ENCODE measurements at regions not wholly inside any gene's neighbourhood (a gene's known extent, or its start where the extent isn't known, plus 50 kb on each side); places are given as distances from the start of the nearest gene placed in this dataset.

GRCh38 chr7:91473619-91474018 lies 209.4 kb downstream of the FZD1 start:
- ChIA-PET CTCF (ENCODE audit: low intra/inter-chr PET ratio) (no interaction called here), POLR2A (no interaction called here)
- H3K9ac ChIP-seq (ENCODE audit: insufficient read depth in 1 of 2, low read depth in 2 of 2, low read length in 2 of 2), result no peak overlapping the region
- 0% methylated on average over 1 of the region's 1 CpG for WGBS (ENCODE audit: insufficient coverage, low coverage, missing lambda C conversion rate)
- no peaks in the 10 kb centered on the region for H3K9me1 ChIP-seq (ENCODE audit: control insufficient read depth, insufficient read depth, low read length)
- H4K20me1 ChIP-seq (replicated peaks; ENCODE audit: control insufficient read depth, insufficient read depth, low read length), result no peaks in the 10 kb centered on the region
- H2AFZ ChIP-seq (ENCODE audit: low read depth, low read length), result no peak overlapping the region
- ATAC-seq (no peak), DNase-seq (ENCODE audit: extremely low read depth in 1 of 4, low spot score in 3 of 4) (no peak), FAIRE-seq (no peak)
- in situ Hi-C loops (cut with MboI), result no loop called here
- H3K4me2 ChIP-seq (ENCODE audit: insufficient read depth, low read length), result no peak overlapping the region
- H3K79me2 ChIP-seq (ENCODE audit: control insufficient read depth, insufficient read depth, low read length), result no peaks in the 10 kb centered on the region
- H3K27ac ChIP-seq (ENCODE audit: extremely low read depth, low read depth, low read length), result no peak overlapping the region
- no peak overlapping the region for H3K4me3 ChIP-seq
- H3K4me1 ChIP-seq (replicated peaks in 1 of 2; ENCODE audit: control insufficient read depth in 2 of 2, insufficient read depth in 2 of 2, low read length in 2 of 2), result no peaks in the 10 kb centered on the region
- BruUV-seq (replicated peaks), result no TSS peak
- H3K36me3 ChIP-seq (ENCODE audit: control insufficient read depth, insufficient read depth, low read length), result no peaks in the 10 kb centered on the region
- no peaks in the 10 kb centered on the region; the same call in 1 of the 2 replicates for H3K9me3 ChIP-seq (replicated peaks; ENCODE audit: control insufficient read depth, insufficient read depth, low read depth, low read length)
- TF ChIP-seq, protein P1, sequence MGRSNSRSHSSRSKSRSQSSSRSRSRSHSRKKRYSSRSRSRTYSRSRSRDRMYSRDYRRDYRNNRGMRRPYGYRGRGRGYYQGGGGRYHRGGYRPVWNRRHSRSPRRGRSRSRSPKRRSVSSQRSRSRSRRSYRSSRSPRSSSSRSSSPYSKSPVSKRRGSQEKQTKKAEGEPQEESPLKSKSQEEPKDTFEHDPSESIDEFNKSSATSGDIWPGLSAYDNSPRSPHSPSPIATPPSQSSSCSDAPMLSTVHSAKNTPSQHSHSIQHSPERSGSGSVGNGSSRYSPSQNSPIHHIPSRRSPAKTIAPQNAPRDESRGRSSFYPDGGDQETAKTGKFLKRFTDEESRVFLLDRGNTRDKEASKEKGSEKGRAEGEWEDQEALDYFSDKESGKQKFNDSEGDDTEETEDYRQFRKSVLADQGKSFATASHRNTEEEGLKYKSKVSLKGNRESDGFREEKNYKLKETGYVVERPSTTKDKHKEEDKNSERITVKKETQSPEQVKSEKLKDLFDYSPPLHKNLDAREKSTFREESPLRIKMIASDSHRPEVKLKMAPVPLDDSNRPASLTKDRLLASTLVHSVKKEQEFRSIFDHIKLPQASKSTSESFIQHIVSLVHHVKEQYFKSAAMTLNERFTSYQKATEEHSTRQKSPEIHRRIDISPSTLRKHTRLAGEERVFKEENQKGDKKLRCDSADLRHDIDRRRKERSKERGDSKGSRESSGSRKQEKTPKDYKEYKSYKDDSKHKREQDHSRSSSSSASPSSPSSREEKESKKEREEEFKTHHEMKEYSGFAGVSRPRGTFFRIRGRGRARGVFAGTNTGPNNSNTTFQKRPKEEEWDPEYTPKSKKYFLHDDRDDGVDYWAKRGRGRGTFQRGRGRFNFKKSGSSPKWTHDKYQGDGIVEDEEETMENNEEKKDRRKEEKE (IDR thresholded peaks at IDR 0.05; ENCODE audit: borderline replicate concordance in 1 of 2, control insufficient read depth in 1 of 2, low read depth in 2 of 2, low read length in 1 of 2), result no peak
- peak; percentile 91 for TF ChIP-seq ZNF175 (CRISPR knock-in tag; IDR thresholded peaks at IDR 0.05; ENCODE audit: low read depth)
- intact Hi-C loops (cut with micrococcal nuclease), result no loop called here
- H3K27me3 ChIP-seq (ENCODE audit: control insufficient read depth in 2 of 2, insufficient read depth in 2 of 2, low read length in 2 of 2), result no peaks in the 10 kb centered on the region

GRCh38 chr7:91474074-91474473 lies 209.8 kb downstream of the FZD1 start:
- ATAC-seq (no peak), FAIRE-seq (no peak), DNase-seq (ENCODE audit: extremely low read depth in 1 of 4, low spot score in 3 of 4) (no peak)
- in situ Hi-C loops (cut with MboI) (no loop called here), intact Hi-C loops (cut with micrococcal nuclease) (no loop called here)
- POLR2A ChIA-PET, result no interaction called here
- no peak for TF ChIP-seq GATAD2B (IDR thresholded peaks at IDR 0.05; ENCODE audit: borderline replicate concordance)
- TF ChIP-seq TRIM28 (IDR thresholded peaks at IDR 0.05), result peak; percentile 50; the same call in 1 of the 2 replicates
- Histone ChIP-seq H2AFZ (ENCODE audit: low read depth, low read length) (no peak overlapping the region), H3K36me3 (ENCODE audit: control insufficient read depth, insufficient read depth, low read length) (no peaks in the 10 kb centered on the region), H3K79me2 (ENCODE audit: control insufficient read depth, insufficient read depth, low read length) (no peaks in the 10 kb centered on the region), H4K20me1 (replicated peaks; ENCODE audit: control insufficient read depth, insufficient read depth, low read length) (no peaks in the 10 kb centered on the region), H3K4me2 (ENCODE audit: insufficient read depth, low read length) (no peak overlapping the region), H3K4me1 (replicated peaks in 1 of 2; ENCODE audit: control insufficient read depth in 2 of 2, insufficient read depth in 2 of 2, low read length in 2 of 2) (no peaks in the 10 kb centered on the region), H3K9me1 (ENCODE audit: control insufficient read depth, insufficient read depth, low read length) (no peaks in the 10 kb centered on the region), H3K9ac (ENCODE audit: insufficient read depth in 1 of 2, low read depth in 2 of 2, low read length in 2 of 2) (no peak overlapping the region), H3K27ac (ENCODE audit: extremely low read depth, low read depth, low read length) (no peak overlapping the region), H3K9me3 (replicated peaks; ENCODE audit: control insufficient read depth, insufficient read depth, low read depth, low read length) (no peaks in the 10 kb centered on the region; the same call in 1 of the 2 replicates), H3K4me3 (no peak overlapping the region), H3K27me3 (ENCODE audit: control insufficient read depth in 2 of 2, insufficient read depth in 2 of 2, low read length in 2 of 2) (no peaks in the 10 kb centered on the region)
- WGBS (ENCODE audit: insufficient coverage, low coverage, missing lambda C conversion rate), result 25% methylated on average over 1 of the region's 1 CpG
- no TSS peak for BruUV-seq (replicated peaks)
- CTCF ChIA-PET (ENCODE audit: low intra/inter-chr PET ratio), result no interaction called here
